H1 (cell line): ENCODE measurements at regions not wholly inside any gene's neighbourhood (a gene's known extent, or its start where the extent isn't known, plus 50 kb on each side); places are given as distances from the start of the nearest gene placed in this dataset.

ENCODE experiments used
- CTCF ChIA-PET: fragments of 300-600 bp; sonication (Branson Sonifier 250); formaldehyde crosslinking; loops from one replicate; lab custom pipeline; 2021; ENCODE audit not compliant: partially characterized antibody; lab: Charles Lee
- POLR2A ChIA-PET: fragments of 300-600 bp; sonication (Branson Sonifier 250); formaldehyde crosslinking; loops from one replicate; lab custom pipeline; 2021; ENCODE audit warnings: inconsistent platforms; ENCODE audit not compliant: partially characterized antibody; lab: Charles Lee
- DNase-seq, 2 experiments: peaks; one replicate each; pipeline versions ENCODE4 v3.0.0 to v3.0.0-alpha.2; 2010 to 2022; ENCODE audit warnings: low spot score in 2 of 2, low read depth in 1 of 2, mixed read lengths in 1 of 2
- FAIRE-seq: peaks from 2 replicates; lab custom pipeline; 2011; peaks lifted over from hg19 to GRCh38; lab: Jason Lieb, UNC
- H2AFZ ChIP-seq: 2 replicates; pipeline ENCODE4 v1.8.1; 2012; ENCODE audit warnings: low read length, inconsistent platforms
- H2AK5ac ChIP-seq: 2 replicates; pipeline ENCODE4 v1.6.1; 2013; ENCODE audit warnings: low read depth, low read length
- H2BK120ac ChIP-seq: replicated peaks from 2 replicates; pipeline ENCODE3; 2013; ENCODE audit warnings: low read depth, low read length, inconsistent platforms
- H2BK12ac ChIP-seq: 2 replicates; pipeline ENCODE4 v1.6.1; 2013; ENCODE audit warnings: low read depth, low read length
- H2BK15ac ChIP-seq: 2 replicates; pipeline ENCODE4 v1.6.1; 2013; ENCODE audit warnings: low read length
- H2BK20ac ChIP-seq: 2 replicates; pipeline ENCODE4 v1.6.1; 2013; ENCODE audit warnings: low read length
- H2BK5ac ChIP-seq: 2 replicates; pipeline ENCODE4 v1.6.1; 2013; ENCODE audit warnings: low read depth, low read length
- H3K14ac ChIP-seq: 2 replicates; pipeline ENCODE4 v1.6.1; 2013; ENCODE audit warnings: inconsistent platforms; ENCODE audit not compliant: insufficient read length
- H3K18ac ChIP-seq: 2 replicates; pipeline ENCODE4 v1.6.1; 2013; ENCODE audit warnings: low read length; ENCODE audit errors: extremely low read depth
- H3K23ac ChIP-seq: 2 replicates; pipeline ENCODE4 v1.6.1; 2013; ENCODE audit warnings: inconsistent platforms; ENCODE audit not compliant: insufficient read length
- H3K23me2 ChIP-seq: 2 replicates; pipeline ENCODE4 v1.6.1; 2013; ENCODE audit warnings: low read depth, low read length
- H3K27ac ChIP-seq: 2 replicates; pipeline ENCODE4 v1.6.1; 2011; ENCODE audit warnings: low read depth, low read length, inconsistent platforms
- H3K27me3 ChIP-seq, 4 experiments: replicated peaks in 1 of 4; 1 replicate in 1 of 4; 2 replicates in 3 of 4; pipeline versions ENCODE4 v1.6.1 to v1.8.1; 2011 to 2013; ENCODE audit warnings: low read length in 3 of 4, mild to moderate bottlenecking in 3 of 4, inconsistent platforms in 2 of 4, mixed read lengths in 2 of 4, moderate library complexity in 1 of 4; ENCODE audit not compliant: control insufficient read depth in 3 of 4, insufficient read depth in 3 of 4; ENCODE audit errors: extremely low read depth in 1 of 4
- H3K36me3 ChIP-seq, 4 experiments: 2 replicates each; pipeline versions ENCODE4 v1.6.1 to v1.8.1; 2011 to 2013; ENCODE audit warnings: mild to moderate bottlenecking in 4 of 4, low read length in 3 of 4, moderate library complexity in 2 of 4, control low read depth in 1 of 4, inconsistent platforms in 1 of 4; ENCODE audit not compliant: insufficient read depth in 4 of 4, control insufficient read depth in 2 of 4
- H3K4ac ChIP-seq: replicated peaks from 2 replicates; pipeline ENCODE3; 2013; ENCODE audit warnings: low read length, low read depth, mixed read lengths, inconsistent platforms; ENCODE audit not compliant: insufficient read length
- H3K4me1 ChIP-seq, 4 experiments: replicated peaks in 1 of 4; 1 replicate in 1 of 4; 2 replicates in 3 of 4; pipeline versions ENCODE4 v1.6.1 to v1.8.1; 2011 to 2013; ENCODE audit warnings: low read length in 3 of 4, inconsistent platforms in 2 of 4, mixed read lengths in 1 of 4; ENCODE audit not compliant: insufficient read depth in 4 of 4, control insufficient read depth in 3 of 4
- H3K4me2 ChIP-seq, 2 experiments: 2 replicates each; pipeline versions ENCODE4 v1.6.1 to v1.8.1; 2011 to 2013; ENCODE audit warnings: low read depth in 2 of 2, low read length in 2 of 2, control low read depth in 1 of 2, inconsistent platforms in 1 of 2, mild to moderate bottlenecking in 1 of 2; ENCODE audit not compliant: insufficient read depth in 1 of 2
- H3K4me3 ChIP-seq, 4 experiments: fragments of 200-600, 300-600 bp in 1 of 4; sonication (generic), shearing (Covaris generic), sonication (Bioruptor Twin) in 1 of 4; 2 replicates each; pipeline versions ENCODE4 v1.5.1 to v1.8.1; 2011 to 2016; ENCODE audit warnings: low read length in 4 of 4, low read depth in 3 of 4, control low read depth in 2 of 4, inconsistent platforms in 2 of 4, mild to moderate bottlenecking in 2 of 4, mixed read lengths in 1 of 4, moderate library complexity in 1 of 4; ENCODE audit not compliant: insufficient read depth in 2 of 4; ENCODE audit errors: extremely low read depth in 1 of 4
- H3K56ac ChIP-seq: replicated peaks from 2 replicates; pipeline ENCODE3; 2013; ENCODE audit warnings: low read depth, mild to moderate bottlenecking, mixed read lengths, low read length, inconsistent platforms; ENCODE audit not compliant: insufficient read length
- H3K79me1 ChIP-seq: 2 replicates; pipeline ENCODE4 v1.6.1; 2013; ENCODE audit warnings: low read depth, low read length, control low read depth
- H3K79me2 ChIP-seq, 2 experiments: 2 replicates each; pipeline versions ENCODE4 v1.6.1 to v1.8.1; 2012 to 2013; ENCODE audit warnings: low read length in 2 of 2, mild to moderate bottlenecking in 2 of 2, inconsistent platforms in 1 of 2; ENCODE audit not compliant: insufficient read depth in 2 of 2, control insufficient read depth in 1 of 2
- H3K9ac ChIP-seq, 4 experiments: replicated peaks in 1 of 4; 1 replicate in 1 of 4; 2 replicates in 3 of 4; pipeline versions ENCODE4 v1.6.1 to v1.8.1; 2011 to 2013; ENCODE audit warnings: low read depth in 3 of 4, low read length in 3 of 4, control low read depth in 2 of 4, mild to moderate bottlenecking in 2 of 4, moderate library complexity in 2 of 4, inconsistent platforms in 1 of 4; ENCODE audit errors: extremely low read depth in 1 of 4
- H3K9me3 ChIP-seq, 2 experiments: 2 replicates each; pipeline versions ENCODE4 v1.6.1 to v1.8.1; 2012 to 2013; ENCODE audit warnings: mild to moderate bottlenecking in 2 of 2, moderate library complexity in 2 of 2, control low read depth in 1 of 2, inconsistent platforms in 1 of 2, low read depth in 1 of 2, low read length in 1 of 2, mixed read lengths in 1 of 2; ENCODE audit not compliant: insufficient read depth in 2 of 2
- H4K20me1 ChIP-seq, 2 experiments: replicated peaks in 1 of 2; 2 replicates each; pipeline versions ENCODE3 to v1.8.1; 2011 to 2013; ENCODE audit warnings: inconsistent platforms in 2 of 2, low read length in 2 of 2, mild to moderate bottlenecking in 1 of 2; ENCODE audit not compliant: insufficient read depth in 2 of 2, control insufficient read depth in 1 of 2
- H4K5ac ChIP-seq: 2 replicates; pipeline ENCODE4 v1.6.1; 2013; ENCODE audit warnings: low read length, low read depth, mixed read lengths, inconsistent platforms; ENCODE audit not compliant: insufficient read length
- H4K8ac ChIP-seq: 2 replicates; pipeline ENCODE4 v1.8.0; 2013; ENCODE audit warnings: mild to moderate bottlenecking, moderate library complexity, low read length, inconsistent platforms; ENCODE audit not compliant: insufficient read depth; ENCODE audit errors: extremely low read depth
- H4K91ac ChIP-seq: replicated peaks from 2 replicates; pipeline ENCODE3; 2013; ENCODE audit warnings: low read length, mixed read lengths, inconsistent platforms; ENCODE audit not compliant: insufficient read length
- EGR1 ChIP-seq: IDR thresholded peaks from 2 replicates; pipeline ENCODE4 v1.6.1; 2011; ENCODE audit warnings: low read depth, low read length, borderline replicate concordance
- HDAC6 ChIP-seq: IDR thresholded peaks from one replicate; pipeline ENCODE4 v1.7.1; 2012; ENCODE audit warnings: low read depth, mild to moderate bottlenecking, inconsistent platforms, low read length, moderate library complexity
- KDM1A ChIP-seq: fragments of 200-600, 300-600 bp; sonication (generic); IDR thresholded peaks from 2 replicates; pipeline ENCODE4 v1.7.1; 2016; ENCODE audit warnings: mild to moderate bottlenecking, low read length, borderline replicate concordance
- NANOG ChIP-seq: IDR thresholded peaks from 2 replicates; pipeline ENCODE4 v1.6.1; 2011; ENCODE audit warnings: low read length, low read depth, mild to moderate bottlenecking, inconsistent platforms; ENCODE audit not compliant: insufficient read depth, poor library complexity, severe bottlenecking
- RXRA ChIP-seq: IDR thresholded peaks from 2 replicates; pipeline ENCODE4 v1.6.1; 2011; ENCODE audit warnings: low read depth, mild to moderate bottlenecking, low read length, moderate library complexity; ENCODE audit not compliant: insufficient read depth
- SUZ12 ChIP-seq: fragments of 200-600 bp; sonication (generic); IDR thresholded peaks from 2 replicates; pipeline ENCODE4 v1.6.1; 2012; ENCODE audit warnings: mild to moderate bottlenecking, inconsistent platforms, low read length, moderate library complexity, mixed read lengths
- WGBS, 2 experiments: shearing (Covaris generic) in 1 of 2; methylation state at CpG; one replicate each; pipeline versions ENCODE4 v1.1.6 to v1.1.7; 2013 to 2015; ENCODE audit warnings: low lambda C conversion rate in 2 of 2, mixed read lengths in 2 of 2, inconsistent platforms in 1 of 2, low coverage in 1 of 2, missing lambda C conversion rate in 1 of 2; ENCODE audit not compliant: insufficient replicate concordance in 2 of 2, insufficient coverage in 1 of 2, insufficient read length in 1 of 2; ENCODE audit errors: extremely low coverage in 1 of 2, missing lambda C conversion rate in 1 of 2; 5-methylcytosine and 5-hydroxymethylcytosine counted together
- TF ChIP-seq, protein P1 (sequence below): IDR thresholded peaks from 2 replicates; pipeline ENCODE4 v1.6.1; 2012; ENCODE audit warnings: low read length, inconsistent platforms

DNA sequence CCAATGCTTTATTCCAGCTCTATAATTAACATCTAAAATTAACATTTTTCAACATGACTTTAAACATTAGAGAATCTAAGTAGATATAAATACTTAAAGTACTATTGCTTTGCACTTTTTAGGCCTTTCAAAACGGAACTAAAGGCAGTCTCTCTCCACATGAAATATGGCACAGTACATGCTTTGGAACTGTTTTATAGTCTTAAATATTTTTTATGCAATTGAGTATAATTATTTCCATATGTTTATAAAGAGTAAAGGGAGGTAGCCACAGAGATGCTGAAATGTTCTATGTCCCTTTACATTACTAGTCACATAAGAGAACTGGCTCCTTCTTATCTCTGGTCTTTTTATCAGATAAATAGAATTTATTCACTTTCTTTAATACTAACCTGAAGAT is 674.0 kb downstream of the PLCL1 start:
- no peak for FAIRE-seq

More for the DNA sequence above, 674.0 kb downstream of the PLCL1 start:
- no peak for DNase-seq
- Histone ChIP-seq H3K27me3 (no peaks in the 10 kb centered on the region), H3K27ac (no peak overlapping the region), H2BK120ac (no peak overlapping the region), H3K14ac (no peak overlapping the region), H3K9me3 (no peaks in the 10 kb centered on the region), H2AK5ac (no peak overlapping the region), H3K79me2 (no peaks in the 10 kb centered on the region), H4K8ac (no peak overlapping the region), H3K4ac (no peak overlapping the region), H3K9ac (no peak overlapping the region), H3K18ac (no peak overlapping the region), H2BK15ac (no peak overlapping the region), H3K4me3 (no peak overlapping the region), H2BK12ac (no peak overlapping the region)
- POLR2A ChIA-PET: no interaction called here
- WGBS, 2 experiments: 94% methylated on average over 1 of the region's 1 CpG; no CpG with 5 or more reads in 1 of the 2 experiments
- TF ChIP-seq RXRA (no peak), KDM1A (no peak), NANOG (no peak), HDAC6 (no peak), EGR1 (no peak), SUZ12 (no peak)
- TF ChIP-seq, protein P1, sequence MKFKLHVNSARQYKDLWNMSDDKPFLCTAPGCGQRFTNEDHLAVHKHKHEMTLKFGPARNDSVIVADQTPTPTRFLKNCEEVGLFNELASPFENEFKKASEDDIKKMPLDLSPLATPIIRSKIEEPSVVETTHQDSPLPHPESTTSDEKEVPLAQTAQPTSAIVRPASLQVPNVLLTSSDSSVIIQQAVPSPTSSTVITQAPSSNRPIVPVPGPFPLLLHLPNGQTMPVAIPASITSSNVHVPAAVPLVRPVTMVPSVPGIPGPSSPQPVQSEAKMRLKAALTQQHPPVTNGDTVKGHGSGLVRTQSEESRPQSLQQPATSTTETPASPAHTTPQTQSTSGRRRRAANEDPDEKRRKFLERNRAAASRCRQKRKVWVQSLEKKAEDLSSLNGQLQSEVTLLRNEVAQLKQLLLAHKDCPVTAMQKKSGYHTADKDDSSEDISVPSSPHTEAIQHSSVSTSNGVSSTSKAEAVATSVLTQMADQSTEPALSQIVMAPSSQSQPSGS: no peak
- TF ChIP-seq, all 59 proteins: peak for 0
- Histone ChIP-seq H3K36me3 (no peaks in the 10 kb centered on the region), H4K20me1 (no peaks in the 10 kb centered on the region), H3K4me2 (no peak overlapping the region), H4K5ac (no peak overlapping the region), H2AFZ (no peak overlapping the region), H3K23me2 (no peaks in the 10 kb centered on the region), H3K56ac (no peak overlapping the region), H2BK20ac (no peak overlapping the region), H4K91ac (no peak overlapping the region), H3K4me1 (peaks cover 0 to 4% (median 3%) of the 10 kb centered on the region in 4 experiments; a peak in 4 of 7 replicates), H2BK5ac (no peak overlapping the region), H3K79me1 (no peaks in the 10 kb centered on the region), H3K23ac (no peak overlapping the region)
- CTCF ChIA-PET: interaction anchor here (0.5 to 1.0 kb wide), 2 partner anchors 15 to 19 kb away, joined by 3 to 5 read pairs; no protein-coding TSS in a partner anchor
